ENCODE measurements at regions not wholly inside any gene's neighbourhood (a gene's known extent, or its start where the extent isn't known, plus 50 kb on each side); places are given as distances from the start of the nearest gene placed in this dataset.

DNA sequence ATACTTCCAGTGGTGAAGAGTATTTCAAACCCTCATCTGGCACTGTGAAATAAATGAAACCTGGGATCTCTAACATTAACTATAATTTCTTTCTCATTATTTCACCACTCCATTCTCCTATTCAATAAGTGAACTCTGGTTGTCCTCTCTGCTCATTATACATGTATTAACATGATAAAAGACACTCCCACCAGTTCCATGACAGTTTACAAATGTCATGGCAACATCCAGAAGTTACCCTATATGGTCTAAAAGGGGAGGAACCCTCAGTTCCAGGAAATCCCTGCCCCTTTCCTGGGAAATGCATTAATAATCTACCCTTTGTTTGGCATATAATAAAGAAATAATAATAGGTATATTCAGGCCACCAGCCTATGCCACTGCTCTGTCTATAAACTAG lies 62.7 kb upstream of the BRINP3 start:
- DNase-seq, result no peak

GRCh38 chr1:190551638-190552037 lies 74.0 kb upstream of the BRINP3 start:
- no peak for DNase-seq

DNA sequence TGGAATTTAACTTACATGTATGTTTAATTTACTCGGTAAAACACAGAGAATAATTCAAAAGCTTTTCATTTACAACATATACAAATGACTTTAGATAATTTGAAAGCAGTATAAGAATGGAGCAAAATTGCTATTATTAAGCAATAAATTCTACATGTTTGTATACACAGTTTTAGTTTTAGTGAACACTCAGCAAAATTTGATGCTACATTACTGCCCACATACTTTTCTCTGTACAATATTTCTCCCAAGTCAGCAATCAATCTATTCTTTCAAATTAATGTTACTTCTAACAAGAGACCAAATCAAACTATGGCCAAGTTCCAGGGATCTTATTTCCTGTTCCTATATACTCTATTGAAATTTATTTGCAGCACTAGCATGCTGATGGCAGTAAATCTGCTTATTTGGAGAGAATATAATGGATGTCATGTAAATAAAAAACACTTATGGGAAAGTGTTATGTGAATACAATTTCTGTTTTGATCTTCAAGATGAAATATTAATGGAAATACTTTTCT lies 82.6 kb upstream of the BRINP3 start:
- peak in 1 of 3 donors; percentile 10 for DNase-seq

GRCh38 chr1:190563230-190563629 lies 85.6 kb upstream of the BRINP3 start:
- DNase-seq, result no peak

DNA sequence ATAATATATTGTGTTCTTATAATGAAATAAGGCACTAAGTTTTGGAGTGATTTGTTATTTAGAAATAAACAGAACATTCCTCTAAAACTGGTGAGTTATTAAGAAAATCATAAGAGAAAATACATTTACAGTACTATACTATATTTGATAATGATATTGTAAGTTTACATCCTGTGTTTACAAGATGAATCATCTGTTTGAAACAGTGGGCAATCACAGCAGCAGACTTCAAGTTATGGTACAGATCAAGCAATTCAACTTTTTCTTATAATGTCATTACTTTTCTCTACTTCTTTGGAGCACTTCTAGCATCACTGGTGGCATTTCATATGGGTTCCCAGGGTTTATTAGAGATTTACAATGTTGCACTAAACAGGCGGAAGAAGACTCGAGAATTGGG lies 86.5 kb upstream of the BRINP3 start:
- no peak for DNase-seq

GRCh38 chr1:190578017-190578416 lies 100.4 kb upstream of the BRINP3 start:
- DNase-seq, result no peak

DNA sequence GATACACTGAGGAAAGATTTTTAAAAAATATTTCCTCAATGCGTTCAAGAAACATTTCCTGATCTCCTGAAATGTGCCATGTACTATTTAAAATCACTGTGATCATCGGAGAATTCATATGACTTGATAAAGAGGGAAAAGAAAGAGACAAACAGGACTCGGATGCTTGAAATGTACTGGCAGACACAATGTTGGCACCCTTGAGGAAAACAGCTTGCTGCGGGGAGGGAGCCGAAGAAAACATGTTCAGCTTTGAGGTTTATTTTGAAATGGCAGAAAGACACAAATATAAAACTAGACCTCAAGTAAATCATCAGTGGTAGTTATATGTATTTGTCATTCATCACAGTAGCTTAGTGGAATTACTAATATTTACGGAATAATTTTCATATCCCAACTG lies 100.9 kb upstream of the BRINP3 start:
- no peak for DNase-seq

DNA sequence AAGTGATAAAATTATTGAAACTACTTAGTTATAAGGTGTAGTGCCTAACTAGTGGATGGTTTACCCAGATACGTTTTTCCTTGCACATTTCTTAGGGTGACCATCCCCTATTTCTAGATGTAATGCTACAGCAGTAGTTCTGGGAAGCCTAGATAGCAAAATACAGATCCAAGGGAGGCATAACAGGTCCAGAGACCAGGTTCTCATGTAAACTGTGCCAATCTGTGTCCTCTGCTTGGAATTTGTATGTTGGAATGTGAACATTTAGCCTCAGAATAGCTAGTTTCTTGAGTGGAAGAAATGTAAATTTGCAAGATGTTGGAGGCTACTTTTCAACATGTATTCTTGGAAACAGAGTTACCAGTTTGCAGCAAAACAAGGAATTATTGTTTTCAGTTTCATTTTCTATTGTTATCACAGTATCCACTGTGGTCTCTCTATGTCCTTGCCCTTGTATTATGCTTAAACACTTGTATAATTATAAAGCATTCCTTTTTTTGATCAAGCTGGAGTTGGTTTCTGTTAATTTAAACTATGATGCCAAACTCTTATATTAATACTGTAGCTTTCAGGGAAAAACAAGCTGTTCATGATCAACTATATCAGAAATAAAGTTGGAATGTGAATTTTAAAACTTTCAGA lies 102.0 kb upstream of the BRINP3 start:
- peak in 1 of 3 donors; percentile 7 for DNase-seq

GRCh38 chr1:190583862-190584261 lies 106.2 kb upstream of the BRINP3 start:
- DNase-seq, result no peak

DNA sequence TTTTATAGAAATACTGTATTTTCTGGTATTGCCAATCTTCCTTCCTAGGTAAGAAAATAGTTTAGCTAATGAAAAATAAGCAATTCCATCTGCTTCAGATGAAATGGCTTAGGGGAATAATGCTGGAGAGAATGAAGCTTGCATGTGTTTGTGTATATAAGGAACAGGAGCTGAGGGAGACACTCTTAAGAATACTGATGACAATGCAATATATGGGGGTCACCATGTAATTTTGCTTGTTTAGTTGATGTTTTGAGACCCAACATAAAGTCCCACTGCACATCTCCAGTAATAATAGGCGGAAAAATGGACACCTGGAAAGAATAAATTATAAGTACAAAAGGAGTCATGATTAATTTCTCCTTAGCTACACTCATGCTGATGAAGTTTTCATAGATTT lies 110.8 kb upstream of the BRINP3 start:
- peak in 1 of 3 donors; percentile 24 for DNase-seq

GRCh38 chr1:190595438-190595837 lies 117.8 kb upstream of the BRINP3 start:
- DNase-seq, result no peak

DNA sequence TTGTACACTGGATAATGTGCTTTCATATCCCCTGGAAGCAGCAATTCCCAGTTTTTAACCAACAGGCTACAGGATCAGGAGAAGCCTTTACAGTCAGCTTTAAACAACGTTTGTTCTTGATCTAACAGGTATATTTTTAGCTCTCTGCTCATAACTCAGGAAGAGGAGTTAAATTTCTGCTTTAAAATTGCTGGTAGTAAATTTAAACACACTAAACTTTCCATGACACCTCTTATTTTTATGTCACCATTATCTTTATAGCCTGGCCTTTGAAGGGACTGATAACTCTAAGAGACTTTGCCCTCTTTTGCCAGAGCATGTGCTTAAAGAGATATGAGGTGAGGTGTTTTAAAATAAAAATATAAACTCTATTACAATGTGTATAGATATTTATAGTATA lies 119.6 kb upstream of the BRINP3 start:
- DNase-seq, result no peak

GRCh38 chr1:190599670-190600069 lies 122.0 kb upstream of the BRINP3 start:
- DNase-seq, result no peak

DNA sequence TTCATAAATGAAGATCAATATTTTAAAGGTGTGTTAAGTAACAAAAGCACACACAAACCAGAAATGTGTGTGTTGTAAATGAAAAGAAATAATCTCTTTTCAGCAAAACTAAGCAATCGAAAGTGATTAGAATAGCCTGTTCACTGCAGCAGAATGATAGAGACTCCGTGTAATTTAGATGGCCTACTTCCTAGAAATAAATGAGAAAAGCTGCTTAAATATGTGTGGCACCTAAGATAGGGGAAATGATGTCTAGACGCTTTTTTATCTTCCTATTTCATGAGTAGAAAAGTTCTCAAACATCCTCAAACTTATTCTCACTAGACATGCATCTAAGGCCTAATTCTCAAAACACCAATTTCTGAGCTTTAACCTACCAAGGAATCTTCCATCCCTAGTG lies 124.7 kb upstream of the BRINP3 start:
- DNase-seq, result no peak

DNA sequence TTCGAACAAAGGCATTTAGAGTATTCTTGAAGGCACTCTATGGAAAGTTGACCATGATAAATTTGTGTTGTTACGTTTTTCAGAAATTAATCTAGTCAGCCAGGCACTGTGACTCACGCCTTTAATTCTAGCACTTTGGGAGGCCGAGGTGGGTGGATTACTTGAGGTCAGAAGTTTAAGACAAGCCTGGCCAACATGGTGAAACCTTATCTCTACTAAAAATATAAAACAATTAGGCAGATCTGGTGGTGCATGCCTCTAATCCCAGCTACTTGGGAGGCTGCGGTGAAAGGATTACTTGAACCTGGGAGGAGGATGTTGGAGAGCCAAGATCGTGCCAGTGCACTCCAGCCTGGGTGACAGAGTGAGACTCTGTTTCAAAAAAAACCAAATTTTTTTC lies 130.6 kb upstream of the BRINP3 start:
- DNase-seq, result no peak

GRCh38 chr1:190615818-190616217 lies 138.2 kb upstream of the BRINP3 start:
- DNase-seq, result no peak

- no peak for DNase-seq
These were observed 138.6 kb upstream of the BRINP3 start for GRCh38 chr1:190616235-190616634.

GRCh38 chr1:190619724-190620123 lies 142.1 kb upstream of the BRINP3 start:
- no peak for DNase-seq

DNA sequence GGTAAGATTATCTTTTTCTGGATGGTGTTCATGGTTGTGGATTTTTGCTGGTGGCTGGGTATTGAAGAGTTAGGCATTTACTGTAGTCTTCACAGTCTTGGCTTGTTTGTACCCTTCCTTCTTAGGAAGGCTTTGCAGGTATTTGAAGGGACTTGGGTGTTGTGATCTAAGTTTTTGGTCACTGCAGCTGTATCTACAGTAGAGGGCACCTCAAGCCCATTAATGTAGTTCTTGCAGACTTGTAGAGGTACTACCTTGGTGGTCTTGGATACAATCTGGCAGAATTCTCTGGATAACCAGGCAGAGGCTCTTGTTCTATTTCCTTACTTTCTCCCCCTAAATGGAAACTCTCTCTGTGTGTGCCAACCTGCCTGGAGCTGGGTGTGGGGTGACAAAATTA lies 155.8 kb upstream of the BRINP3 start:
- DNase-seq, result peak in 1 of 3 donors; percentile 2

- no peak for DNase-seq
These were observed 156.5 kb upstream of the BRINP3 start for GRCh38 chr1:190634134-190634533.

DNA sequence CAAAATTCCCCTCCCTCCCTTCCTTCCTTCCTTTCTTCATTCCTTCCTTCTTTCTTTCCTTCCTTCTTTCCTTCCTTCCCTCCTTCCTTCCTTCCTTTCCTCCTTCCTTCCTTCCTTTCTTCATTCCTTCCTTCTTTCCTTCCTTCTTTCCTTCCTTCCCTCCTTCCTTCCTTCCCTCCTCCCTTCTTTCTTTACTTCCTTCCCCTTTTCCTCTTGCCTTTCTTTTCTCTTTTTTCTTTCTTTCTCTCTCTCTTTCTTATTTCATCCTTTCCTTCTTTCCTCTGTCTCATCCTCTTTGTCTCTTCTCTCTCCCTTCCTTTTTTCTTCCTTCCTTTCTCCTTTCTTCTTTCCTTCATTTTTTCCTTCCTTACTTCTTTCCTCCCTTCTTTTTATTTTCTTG lies 171.9 kb upstream of the BRINP3 start:
- no peak for DNase-seq

DNA sequence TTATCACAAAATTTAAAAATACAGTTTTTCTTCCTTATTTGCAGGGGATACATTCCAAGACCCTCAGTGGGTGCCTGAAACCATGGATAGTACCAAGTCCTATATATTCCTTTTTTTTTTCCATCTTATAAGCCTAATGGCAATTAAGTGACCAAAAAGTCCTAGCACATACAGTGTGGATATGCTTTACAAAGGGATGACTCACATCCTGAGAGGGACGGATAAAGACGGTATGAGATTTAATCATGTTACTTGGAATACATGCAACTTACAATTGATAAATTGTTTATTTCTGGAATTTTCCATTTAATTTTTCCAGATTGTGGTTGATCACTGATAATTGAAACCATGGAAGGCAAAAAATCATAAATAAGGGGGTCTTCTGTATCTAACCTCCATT lies 181.2 kb upstream of the BRINP3 start:
- no peak for DNase-seq

DNA sequence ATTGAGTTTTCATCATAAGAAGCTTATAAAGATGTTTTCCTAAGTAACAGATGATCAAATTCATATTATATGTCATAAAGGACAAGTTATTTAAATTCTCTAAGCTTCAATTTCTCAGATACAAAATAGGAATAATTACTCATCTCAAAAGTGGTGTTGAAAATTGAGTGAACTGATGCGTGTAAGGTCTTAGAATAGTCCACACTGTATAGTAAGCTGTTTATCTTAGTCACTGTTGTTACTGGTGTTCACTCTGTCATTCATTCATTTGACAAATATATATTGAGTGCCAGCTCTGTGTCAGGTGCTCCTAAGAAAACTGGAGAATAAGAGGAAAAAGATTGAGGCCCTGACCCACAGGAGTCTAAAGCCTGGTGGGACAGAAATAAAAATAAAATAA lies 186.3 kb upstream of the BRINP3 start:
- no peak for DNase-seq

DNA sequence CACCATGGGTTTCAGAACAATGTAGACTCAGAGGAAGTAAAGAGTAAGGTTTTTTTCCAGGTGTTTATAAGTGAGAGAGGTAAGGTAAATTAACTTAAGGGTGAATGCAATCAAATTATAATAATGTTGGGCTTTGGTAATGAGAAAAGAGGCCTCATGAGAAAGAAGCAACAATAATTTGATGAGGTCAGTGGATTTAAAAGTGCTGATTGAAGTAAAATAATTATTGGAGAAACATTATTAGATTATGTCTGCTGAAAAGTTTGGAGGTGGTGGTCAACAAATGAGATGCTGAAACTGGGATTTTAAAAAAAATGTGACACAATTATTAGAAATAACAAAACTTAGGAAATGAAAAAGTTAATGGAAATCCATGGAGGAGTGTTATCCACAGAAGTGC lies 187.4 kb upstream of the BRINP3 start:
- DNase-seq, result no peak

Measured in muscle of back (tissue), 3 donors.